ENCODE measurements at regions not wholly inside any gene's neighbourhood (a gene's known extent, or its start where the extent isn't known, plus 50 kb on each side); places are given as distances from the start of the nearest gene placed in this dataset.

- TF ChIP-seq CTCF (IDR thresholded peaks at IDR 0.05) (no peak), SIN3A (IDR thresholded peaks at IDR 0.05; ENCODE audit: borderline replicate concordance, insufficient read depth, low read depth, low read length) (no peak)
Observed at GRCh38 chr20:56730003-56730402, 100.9 kb downstream of the TFAP2C start.
